SKM-1 treated with dmso at 0.1 percent for 144 hours (cell line): ENCODE measurements at regions not wholly inside any gene's neighbourhood (a gene's known extent, or its start where the extent isn't known, plus 50 kb on each side); places are given as distances from the start of the nearest gene placed in this dataset.

Experiments
- DNase-seq: peaks from one replicate; lab custom pipeline; 2025; ENCODE audit not compliant: unreplicated experiment; lab: John Stamatoyannopoulos, UW

DNA sequence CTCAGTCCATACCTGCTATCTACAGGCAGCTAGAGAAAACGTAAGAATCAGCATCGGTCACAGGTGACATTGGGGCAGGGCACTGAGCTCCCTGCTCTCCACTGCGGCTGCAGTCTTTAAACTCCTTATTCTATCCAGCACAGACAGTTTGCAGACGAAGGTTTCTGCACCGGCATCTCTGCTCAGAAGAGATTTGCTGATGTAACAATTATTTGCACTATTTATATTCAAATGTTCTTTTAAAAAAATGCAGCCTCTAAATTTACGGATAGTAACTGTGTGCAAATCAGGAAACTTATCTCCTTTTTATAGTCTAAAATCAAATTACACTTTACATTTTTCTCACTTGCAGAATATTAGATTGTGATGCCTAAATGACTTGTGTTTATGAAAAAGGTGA is 671.0 kb downstream of the VRK1 start:
- no peak for DNase-seq

DNA sequence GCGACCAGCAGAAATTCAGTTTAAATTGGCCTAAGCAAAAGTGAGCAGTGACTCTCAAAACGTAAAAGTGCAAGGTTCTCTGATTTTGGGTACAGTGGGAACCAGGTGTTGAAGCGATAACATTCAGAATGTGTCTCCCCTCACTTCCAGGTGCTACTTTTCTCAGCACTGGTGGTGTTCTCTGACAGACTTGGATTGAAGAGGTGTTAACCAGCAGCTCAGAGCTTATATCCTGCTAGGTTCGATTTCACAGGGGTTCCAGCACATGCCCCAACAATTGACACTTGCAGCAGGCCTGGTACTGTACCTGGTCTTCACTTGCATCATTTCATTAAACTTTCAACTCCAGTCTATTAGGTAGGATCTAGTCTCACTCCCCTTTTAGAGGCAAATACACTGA is 680.2 kb downstream of the VRK1 start:
- no peak for DNase-seq

DNA sequence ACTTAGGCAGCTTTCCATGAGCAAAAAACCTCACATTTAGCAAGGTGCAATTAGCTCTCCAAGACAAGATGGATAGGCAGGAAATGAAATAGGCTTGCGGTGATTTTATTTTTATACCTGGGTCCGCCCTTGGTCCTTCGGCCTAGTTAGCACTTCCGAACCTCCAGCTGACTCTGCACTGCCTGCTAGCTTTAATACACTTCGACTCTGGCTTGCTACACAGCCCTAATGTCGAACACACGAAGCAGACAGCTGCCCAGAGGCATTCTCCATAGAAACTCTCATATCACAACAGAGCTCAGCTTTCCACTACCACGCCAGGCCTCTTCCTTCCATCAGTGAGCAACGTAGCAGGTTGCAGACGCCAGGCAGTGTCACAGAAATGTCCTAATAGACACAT is 688.0 kb downstream of the VRK1 start:
- no peak for DNase-seq

DNA sequence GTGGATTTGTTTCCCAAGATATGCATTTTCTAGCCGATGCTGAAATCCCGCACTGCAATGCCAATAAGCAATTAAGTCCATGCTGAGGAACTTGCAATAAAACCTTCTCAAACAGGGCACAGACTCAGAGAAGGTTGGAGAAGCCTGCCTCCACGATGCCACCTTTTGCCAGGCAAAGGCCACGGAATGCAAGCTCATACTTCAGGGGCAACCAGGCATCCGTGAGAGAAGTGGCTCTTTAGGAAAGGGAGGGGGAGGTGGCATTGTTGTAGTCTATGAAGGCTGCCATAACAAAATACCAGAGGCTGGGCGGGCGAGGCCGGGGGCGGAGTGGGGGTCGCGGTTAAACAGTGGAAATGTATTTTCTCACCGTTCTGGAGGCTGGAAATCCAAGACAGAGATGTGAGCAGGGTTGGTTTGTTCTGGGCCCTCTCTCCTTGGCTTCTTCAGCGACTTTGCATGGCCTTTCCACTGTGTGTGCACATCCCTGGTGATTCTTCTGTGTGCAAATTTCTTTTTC is 689.5 kb downstream of the VRK1 start:
- no peak for DNase-seq

DNA sequence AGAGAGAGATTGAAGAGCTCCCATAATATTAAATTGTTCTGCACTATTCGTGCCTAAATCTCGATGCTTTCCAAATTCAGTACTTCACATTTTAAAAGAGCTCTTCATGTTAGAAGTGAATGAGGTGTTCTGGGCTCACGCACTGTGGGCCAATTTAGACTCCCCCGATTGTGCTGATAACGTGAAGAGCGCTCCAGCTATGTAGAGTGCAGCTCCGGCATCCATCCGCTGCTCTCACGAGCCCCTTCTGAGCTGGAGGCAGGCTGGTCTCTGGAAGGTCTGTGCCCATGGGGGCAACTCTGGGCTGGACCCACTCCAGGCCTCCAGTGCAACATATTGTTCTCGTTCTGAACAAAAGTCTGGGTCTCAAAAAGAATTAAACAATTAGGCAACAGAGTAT is 692.6 kb downstream of the VRK1 start:
- no peak for DNase-seq

DNA sequence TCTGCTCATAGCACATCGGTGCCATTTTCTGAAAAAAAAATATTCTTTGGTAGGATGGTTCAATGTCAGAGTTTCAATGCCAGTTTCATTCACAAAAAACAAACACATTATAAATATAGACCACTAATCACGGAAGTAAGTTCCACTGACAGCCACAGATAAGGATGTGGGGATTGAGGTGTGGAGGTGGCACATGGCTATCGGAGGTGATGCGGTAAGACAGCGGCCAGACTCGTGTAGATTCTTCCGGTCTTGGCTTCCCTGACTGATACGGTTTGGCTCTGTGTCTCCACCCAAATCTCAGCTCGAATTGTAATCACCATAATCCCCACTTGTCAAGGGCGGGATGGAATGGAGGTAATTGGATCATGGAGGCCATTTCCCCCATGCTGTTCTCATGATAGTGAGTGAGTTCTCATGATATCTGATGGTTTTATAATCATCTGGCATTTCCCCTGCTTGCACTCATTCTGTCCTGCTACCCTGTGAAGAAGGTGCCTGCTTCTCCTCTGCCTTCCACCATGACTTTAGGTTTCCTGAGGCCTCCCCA is 693.4 kb downstream of the VRK1 start:
- DNase-seq = no peak

DNA sequence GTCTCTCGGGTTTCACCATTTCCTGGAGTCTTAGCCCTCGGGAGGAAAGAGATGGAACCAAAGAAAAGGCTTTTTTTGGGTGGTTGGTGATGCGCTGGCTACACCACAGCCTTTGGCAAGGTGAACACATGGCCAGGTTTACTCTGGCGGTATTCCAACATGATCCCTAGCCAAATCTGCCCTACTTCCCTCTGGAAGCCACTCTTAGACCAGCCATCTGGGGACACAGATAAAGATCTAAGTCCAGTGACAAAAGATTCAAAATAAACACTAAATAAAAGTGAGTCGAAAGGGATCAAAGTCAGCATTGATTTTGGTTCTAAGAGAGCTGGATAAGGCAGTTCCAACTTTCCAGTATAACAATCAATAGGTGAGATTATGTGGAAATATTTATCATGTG is 694.5 kb downstream of the VRK1 start:
- DNase-seq = no peak

DNA sequence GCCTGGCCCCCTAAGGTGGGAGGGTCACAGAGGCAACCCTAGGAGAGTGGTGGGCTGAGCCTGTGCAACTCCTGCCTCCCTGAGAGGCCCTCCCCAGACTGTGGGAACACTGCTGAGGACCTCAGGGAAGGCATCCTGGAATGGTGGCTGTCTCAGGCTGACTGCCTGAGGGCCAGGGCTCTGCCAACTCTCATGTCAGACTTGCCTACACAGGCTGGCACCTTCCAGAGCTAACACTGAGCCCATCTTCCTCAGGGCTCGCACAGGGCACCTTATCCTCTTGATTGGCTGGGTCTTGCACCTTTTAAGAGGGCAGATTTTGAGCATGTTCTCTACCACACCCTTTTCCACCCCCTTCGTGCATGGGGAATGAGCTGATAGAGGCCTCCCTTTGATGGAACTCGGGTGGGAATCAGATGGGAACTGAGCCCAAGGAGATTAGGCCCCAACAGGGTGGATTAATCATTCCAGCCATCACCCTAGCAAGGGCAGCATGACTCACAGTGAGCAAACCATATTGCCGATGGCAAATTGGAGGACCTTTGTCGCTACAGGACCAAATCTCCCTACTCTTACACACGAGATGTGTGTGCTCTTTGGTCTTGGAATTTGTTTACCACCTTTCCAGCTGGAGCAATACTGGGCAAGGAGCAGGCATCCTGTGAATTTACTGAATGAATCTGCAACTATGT is 702.8 kb downstream of the VRK1 start:
- no peak for DNase-seq

DNA sequence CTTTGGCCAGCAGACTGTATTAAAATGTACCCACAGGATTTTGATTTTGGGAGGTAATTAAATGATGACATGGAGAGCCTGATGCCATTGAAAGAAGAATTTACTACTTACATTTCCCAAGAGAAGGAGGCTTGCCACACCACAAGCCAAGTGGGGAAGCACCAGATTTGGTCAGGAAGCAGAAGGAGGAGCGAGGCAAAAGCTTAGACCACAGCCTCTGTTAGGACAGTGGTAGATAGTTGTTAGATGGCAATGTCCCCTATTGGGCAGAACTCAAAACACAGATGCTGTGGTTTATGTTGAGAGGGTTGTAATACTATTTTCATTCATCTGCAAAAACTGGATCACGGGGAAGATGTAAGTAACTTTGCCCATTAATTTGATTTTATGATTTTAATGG is 709.4 kb downstream of the VRK1 start:
- no peak for DNase-seq

DNA sequence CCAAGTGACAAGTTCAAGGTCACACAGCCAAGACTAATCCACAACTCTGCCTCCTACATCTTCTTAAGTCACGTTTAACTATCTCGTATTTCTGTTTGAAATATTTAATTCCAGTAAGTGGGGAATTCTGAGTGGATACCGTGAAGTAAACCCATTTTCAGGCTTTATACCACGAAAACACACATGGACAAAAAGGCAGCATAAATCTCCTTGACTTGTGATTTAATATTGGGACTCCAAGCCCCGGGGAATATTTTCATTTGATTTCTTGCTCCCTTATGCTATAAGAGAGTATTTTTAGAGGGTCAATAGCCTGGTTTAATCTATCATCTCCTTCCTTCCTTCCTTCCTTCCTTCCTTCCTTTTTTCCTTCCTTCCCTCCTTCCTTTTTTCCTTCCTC is 716.7 kb downstream of the VRK1 start:
- DNase-seq = no peak

DNA sequence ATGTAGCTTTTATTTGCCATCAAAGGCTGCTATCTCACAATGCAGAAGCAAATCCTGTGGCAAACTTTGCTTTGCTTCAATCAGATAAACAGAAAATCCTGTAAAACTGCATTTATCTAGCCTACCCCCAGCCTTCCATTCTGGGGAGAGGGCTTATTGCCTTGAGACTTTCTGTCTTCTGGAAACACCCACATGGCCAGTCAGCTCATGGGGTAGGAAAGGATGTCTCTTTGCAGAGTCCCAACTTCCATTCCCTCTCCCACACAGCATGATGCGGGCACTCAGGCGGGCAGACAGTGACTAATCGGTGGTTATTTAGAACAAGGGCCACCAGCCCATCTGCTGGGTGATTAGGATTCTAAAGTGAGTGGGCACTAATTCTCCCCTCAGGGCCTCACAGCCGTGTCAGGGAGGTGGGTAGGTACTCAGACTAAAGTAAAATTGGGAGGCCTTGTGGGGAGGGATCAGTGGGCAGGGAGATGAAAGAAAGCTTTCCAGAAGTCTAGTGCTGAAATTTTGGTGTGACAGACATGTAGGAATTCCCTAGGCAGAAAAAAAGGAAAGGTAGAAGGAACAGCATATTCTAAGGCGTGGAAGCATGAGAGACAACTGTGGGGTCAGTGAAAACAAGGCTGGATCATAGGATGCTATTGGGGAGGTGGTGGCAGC is 720.5 kb downstream of the VRK1 start:
- DNase-seq = no peak

DNA sequence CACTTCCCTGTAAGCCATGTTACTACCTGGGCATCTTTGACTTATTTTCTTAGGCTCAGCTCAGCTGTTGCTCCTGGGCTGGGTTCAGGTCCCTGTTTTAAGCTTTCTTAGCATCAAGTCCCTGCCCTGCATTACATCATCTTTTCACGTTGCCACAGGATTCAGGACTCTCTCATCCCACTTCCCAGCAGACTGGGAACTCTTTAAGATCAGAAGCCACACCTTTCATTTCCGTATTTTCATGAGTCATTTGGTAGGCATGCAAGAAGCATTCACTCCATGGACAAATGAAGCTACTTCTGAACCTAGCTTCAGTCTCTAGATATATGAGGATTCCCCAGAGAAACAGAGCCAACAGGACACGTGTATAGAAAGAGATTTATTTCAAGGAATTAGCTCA is 726.8 kb downstream of the VRK1 start:
- no peak for DNase-seq

DNA sequence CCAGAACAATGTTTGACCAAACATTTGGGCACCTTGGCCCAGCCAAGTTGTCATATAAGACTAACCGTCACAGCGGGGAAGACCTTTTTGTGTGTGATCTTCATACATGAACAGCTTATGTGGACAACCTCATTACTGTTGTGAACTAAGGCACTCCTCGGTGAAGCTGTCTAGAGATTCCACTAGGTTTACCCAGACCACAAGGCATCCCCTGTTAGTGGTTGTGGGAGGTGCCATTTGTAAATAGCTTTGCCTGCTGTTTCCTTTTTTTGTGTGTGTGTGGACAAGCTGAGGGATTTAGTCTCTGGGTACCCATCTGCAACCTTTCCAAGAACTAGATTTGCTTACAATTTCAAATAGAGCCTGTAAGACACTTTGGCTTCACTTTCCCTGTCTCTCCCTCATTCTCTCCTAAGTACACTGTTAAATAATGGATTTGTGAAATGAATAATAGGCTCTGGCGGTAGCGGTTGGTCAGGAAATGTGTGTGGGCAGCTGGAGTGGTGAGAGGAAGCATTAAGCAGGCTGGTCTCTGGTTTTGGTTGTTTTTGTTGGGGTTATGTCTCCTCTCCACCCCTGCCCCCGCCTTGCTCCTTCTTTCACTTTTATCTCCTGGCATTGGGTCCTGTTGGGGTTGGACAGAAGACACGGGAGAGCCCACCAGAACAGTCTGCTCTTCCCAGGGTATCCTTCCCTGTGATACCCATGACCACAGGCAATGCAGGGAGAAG is 727.6 kb downstream of the VRK1 start:
- no peak for DNase-seq

DNA sequence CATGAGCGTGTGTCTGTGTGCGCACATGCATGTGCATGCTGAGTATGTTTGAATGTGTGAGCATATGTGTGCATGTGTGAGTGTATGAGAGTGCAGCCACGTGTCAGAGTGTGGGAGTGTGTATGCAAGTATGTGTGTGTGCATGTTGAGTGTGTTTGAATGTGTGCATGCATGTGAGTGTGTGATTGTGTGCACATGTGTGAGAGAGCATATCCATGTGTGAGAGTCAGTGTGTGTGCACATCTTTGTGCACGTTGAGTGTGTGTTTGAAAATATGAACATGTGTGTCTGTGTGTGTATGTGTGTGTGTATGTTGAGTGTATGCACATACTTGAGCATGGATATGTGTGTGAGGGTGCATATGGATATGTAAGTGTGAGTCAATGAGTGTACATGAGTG is 730.8 kb downstream of the VRK1 start:
- no peak for DNase-seq

DNA sequence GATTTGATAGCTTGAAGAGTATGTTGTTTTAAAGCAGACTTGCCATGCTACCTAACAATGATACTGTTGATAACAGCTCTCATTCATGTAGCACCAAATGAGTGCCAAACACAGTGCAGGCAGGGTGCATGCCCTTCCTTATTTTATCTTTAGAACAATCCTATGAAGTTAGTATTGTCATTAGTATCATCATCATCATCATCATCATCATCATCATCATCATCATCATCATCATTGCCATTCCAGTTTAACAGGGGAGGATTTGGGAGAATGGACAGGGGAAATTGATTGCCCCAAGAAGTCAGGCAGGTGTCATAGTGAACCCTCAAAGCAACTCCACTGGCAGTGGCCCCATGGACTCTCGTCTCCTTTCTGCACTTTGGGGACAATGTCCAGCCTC is 734.9 kb downstream of the VRK1 start:
- DNase-seq = no peak

DNA sequence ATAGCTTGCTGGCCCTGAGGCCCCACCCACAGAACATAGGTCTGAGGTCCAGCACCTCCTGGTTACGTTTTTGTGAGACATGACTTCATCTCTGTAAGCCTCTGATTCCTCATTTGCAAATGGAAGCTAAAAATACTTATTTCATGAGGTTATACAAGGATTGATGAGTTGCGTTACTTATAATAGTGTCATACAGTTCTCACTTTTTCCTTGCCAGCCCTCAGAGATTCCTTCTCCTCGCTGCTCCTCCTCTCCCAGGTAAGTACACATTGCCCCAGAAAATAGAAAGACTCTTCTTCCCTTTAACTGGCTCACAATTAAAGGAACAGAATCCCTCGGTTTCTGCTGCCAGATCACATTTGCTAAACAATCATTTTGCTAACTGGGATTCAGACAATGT is 739.2 kb downstream of the VRK1 start:
- DNase-seq = no peak

DNA sequence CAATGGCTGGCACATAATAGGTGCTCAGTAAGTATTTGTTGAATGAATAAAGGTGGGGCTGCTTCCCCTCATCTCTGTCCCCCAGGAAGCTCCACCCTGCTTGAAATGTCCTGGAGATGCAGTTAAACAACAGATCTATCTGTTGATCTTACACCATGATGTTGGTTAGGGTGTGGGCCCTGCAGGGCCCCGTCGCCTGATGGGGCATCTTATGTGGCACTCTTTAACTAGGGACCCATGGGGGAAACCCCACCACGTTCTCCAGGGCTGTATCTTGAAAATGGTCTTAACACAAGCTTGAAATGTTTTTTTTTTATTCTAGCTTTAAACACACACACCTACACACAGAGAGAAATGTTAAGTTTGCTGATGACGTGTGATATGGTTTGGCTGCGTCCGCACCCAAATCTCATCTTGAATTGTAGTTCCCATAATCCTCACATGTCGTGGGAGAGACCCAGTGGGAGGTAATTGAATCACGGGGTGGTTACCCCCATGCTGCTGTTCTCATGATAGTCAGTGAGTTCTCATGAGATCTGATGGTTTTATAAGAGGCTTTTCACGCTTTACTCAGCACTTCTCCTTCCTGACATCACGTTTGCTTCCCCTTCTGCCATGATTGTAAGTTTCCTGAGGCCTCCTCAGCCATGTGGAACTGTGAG is 741.7 kb downstream of the VRK1 start:
- DNase-seq = no peak

DNA sequence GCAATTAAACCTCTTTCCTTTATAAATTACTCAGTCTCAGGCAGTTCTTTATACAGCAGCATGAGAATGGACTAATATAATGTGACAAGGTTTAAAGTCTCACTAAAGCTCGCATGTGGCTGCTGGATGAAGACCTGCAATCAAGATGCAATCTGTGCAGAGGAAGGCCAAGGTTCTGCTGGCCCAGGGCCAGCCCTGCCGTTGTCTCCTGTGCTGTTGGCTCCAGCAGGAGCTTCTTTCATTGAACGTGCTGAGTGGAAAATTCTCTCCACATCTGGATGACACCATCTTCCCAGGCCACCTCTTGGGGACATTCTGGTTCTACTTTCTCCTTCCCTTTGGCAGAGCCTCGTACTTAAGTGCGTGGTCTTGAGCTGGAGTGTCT is 742.2 kb downstream of the VRK1 start:
- DNase-seq = no peak

DNA sequence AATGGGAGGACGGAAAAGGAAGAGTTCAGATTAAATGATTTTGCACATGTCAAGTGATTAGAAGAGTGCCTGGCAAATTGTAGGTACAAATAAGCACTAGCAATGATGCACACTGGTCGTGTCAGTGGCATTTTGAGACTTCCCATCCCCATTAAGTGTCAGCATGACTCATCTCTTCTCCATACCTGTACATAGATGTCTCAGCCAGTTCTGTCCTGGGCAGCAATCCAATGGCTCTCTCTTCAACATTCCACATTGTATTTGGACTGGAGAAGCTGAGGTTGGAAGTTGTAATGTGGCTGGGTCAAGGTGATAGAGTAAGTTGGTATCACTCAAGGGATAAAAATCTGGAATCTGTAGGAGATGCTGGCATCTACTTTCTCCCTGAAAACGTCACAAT is 742.7 kb downstream of the VRK1 start:
- DNase-seq = no peak

DNA sequence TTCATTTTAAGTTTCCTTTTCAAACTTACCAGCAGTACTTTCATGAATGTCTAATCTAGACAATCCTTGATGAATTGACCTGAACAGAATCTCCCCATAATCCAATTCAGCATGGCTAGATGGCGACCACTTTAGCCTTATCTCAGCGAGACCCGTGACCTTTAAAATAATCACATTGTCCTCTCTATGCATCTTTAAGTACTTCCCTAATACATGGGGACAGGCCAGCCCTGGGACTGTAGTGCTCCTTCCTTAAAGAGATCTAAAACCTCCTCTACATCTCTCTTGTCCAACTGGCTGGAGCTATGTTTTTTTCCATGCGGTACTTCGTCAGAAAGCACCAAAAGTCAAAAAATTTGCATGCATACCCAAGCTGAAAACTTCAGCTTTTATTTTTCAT is 746.0 kb downstream of the VRK1 start:
- DNase-seq = no peak

DNA sequence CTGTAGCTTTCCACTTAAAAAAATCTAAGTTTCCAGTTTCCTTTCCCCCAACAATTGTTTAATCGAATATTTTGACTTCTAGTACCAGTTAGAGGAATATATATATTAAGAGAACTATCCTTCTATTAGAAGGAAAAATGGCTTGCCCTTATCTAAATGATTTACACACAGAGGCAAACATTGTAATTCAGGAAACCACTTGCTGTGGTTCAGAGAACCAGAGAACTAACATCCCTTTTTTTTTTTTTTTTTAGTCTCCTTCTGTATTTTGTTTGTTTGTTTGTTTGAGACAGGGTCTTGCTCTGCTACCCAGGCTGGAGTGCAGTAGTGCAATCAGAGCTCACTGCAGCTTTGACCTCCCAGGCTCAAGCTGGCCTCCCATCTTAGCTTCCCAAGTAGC is 746.6 kb downstream of the VRK1 start:
- DNase-seq = no peak
